ENCODE measurements at regions not wholly inside any gene's neighbourhood (a gene's known extent, or its start where the extent isn't known, plus 50 kb on each side); places are given as distances from the start of the nearest gene placed in this dataset.

GRCh38 chr7:118629898-118630438 lies 405.5 kb downstream of the ANKRD7 start:
- Mint-ChIP-seq H3K36me3 (ENCODE audit: insufficient read depth, unreplicated experiment) (no peaks in the 10 kb centered on the region), H3K4me1 (ENCODE audit: insufficient read depth, unreplicated experiment) (no peaks in the 10 kb centered on the region), H3K27ac (ENCODE audit: low read depth, unreplicated experiment) (no peak overlapping the region), H3K9me3 (ENCODE audit: unreplicated experiment) (no peaks in the 10 kb centered on the region), H3K27me3 (ENCODE audit: insufficient read depth, unreplicated experiment) (peaks cover 79% of the 10 kb centered on the region), H3K4me3 (ENCODE audit: unreplicated experiment) (no peak overlapping the region)
- no peak for DNase-seq (ENCODE audit: unreplicated experiment)
- ChIA-PET POLR2A (no interaction called here), CTCF (no interaction called here)
- no peak for TF ChIP-seq CTCF (IDR thresholded peaks at IDR 0.05; ENCODE audit: unreplicated experiment)
- no TSS peak for BruUV-seq (replicated peaks)
- intact Hi-C loops (cut with micrococcal nuclease), result no loop called here

- H3K4me1 Mint-ChIP-seq (ENCODE audit: insufficient read depth, unreplicated experiment), result no peaks in the 10 kb centered on the region
- POLR2A ChIA-PET, result no interaction called here
- H3K36me3 Mint-ChIP-seq (ENCODE audit: insufficient read depth, unreplicated experiment), result no peaks in the 10 kb centered on the region
- peaks cover 67% of the 10 kb centered on the region for H3K27me3 Mint-ChIP-seq (ENCODE audit: insufficient read depth, unreplicated experiment)
- H3K27ac Mint-ChIP-seq (ENCODE audit: low read depth, unreplicated experiment), result no peak overlapping the region
- no peaks in the 10 kb centered on the region for H3K9me3 Mint-ChIP-seq (ENCODE audit: unreplicated experiment)
- CTCF ChIA-PET, result no interaction called here
- no TSS peak for BruUV-seq (replicated peaks)
- intact Hi-C loops (cut with micrococcal nuclease), result no loop called here
- DNase-seq (ENCODE audit: unreplicated experiment), result no peak
- TF ChIP-seq CTCF (IDR thresholded peaks at IDR 0.05; ENCODE audit: unreplicated experiment), result no peak
- H3K4me3 Mint-ChIP-seq (ENCODE audit: unreplicated experiment), result no peak overlapping the region
Observed at GRCh38 chr7:118642396-118642795, 417.9 kb downstream of the ANKRD7 start.

DNA sequence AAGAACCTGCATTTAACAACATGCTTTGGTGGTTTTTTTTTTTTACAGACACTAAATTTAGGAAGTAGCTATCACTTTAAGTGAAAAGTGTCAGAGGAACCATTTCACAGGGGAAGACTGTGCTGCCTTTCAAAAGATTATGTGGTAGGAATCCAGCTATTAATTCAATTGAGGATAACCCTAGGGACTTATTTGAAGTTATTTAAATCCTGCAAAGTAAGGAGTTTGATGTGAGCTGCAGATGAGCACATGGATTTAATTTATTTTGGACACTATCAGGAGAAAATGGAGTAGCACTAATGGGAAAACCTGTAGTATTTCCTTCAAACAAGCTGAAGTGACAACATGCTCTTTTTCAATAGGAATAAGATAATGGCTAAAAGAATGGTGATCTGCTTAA lies 419.8 kb downstream of the ANKRD7 start:
- Mint-ChIP-seq H3K27ac (ENCODE audit: low read depth, unreplicated experiment) (no peak overlapping the region), H3K27me3 (ENCODE audit: insufficient read depth, unreplicated experiment) (peaks cover 76% of the 10 kb centered on the region), H3K9me3 (ENCODE audit: unreplicated experiment) (no peaks in the 10 kb centered on the region), H3K36me3 (ENCODE audit: insufficient read depth, unreplicated experiment) (no peaks in the 10 kb centered on the region), H3K4me1 (ENCODE audit: insufficient read depth, unreplicated experiment) (no peaks in the 10 kb centered on the region), H3K4me3 (ENCODE audit: unreplicated experiment) (no peak overlapping the region)
- intact Hi-C loops (cut with micrococcal nuclease), result no loop called here
- TF ChIP-seq CTCF (IDR thresholded peaks at IDR 0.05; ENCODE audit: unreplicated experiment), result no peak
- ChIA-PET CTCF (interaction anchor here (0.5 kb wide), 1 partner anchor 337 kb away, joined by 3 read pairs; no protein-coding TSS in a partner anchor), POLR2A (no interaction called here)
- DNase-seq (ENCODE audit: unreplicated experiment), result no peak
- no TSS peak for BruUV-seq (replicated peaks)

DNA sequence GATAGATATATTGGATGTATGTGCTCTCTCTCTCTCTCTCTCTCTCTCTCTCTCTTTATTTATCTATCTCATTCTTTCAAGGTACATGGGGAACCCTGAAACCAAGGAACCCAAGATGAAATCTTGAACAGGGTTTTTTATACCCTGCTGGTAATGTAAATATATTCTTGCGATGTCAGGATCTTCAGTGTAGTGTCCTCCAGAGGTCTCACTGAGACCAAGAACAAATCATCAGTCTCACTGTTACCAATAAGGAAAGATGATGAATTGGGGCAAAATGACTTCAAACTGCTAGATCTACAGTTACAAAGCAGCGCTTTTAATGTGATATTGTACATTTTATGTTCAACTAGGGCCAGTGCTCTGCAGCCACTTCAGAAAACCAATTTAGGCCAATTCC lies 423.5 kb downstream of the ANKRD7 start:
- ChIA-PET POLR2A (no interaction called here), CTCF (interaction anchor here (0.6 kb wide), 1 partner anchor 209 kb away, joined by 3 read pairs; no protein-coding TSS in a partner anchor)
- DNase-seq (ENCODE audit: unreplicated experiment), result no peak
- intact Hi-C loops (cut with micrococcal nuclease), result no loop called here
- Mint-ChIP-seq H3K27ac (ENCODE audit: low read depth, unreplicated experiment) (no peak overlapping the region), H3K4me3 (ENCODE audit: unreplicated experiment) (no peak overlapping the region), H3K36me3 (ENCODE audit: insufficient read depth, unreplicated experiment) (no peaks in the 10 kb centered on the region), H3K9me3 (ENCODE audit: unreplicated experiment) (no peaks in the 10 kb centered on the region), H3K4me1 (ENCODE audit: insufficient read depth, unreplicated experiment) (no peaks in the 10 kb centered on the region), H3K27me3 (ENCODE audit: insufficient read depth, unreplicated experiment) (peaks cover 87% of the 10 kb centered on the region)
- TF ChIP-seq CTCF (IDR thresholded peaks at IDR 0.05; ENCODE audit: unreplicated experiment), result no peak
- no TSS peak for BruUV-seq (replicated peaks)

Measured in MCF 10A (cell line).